Sigmoid colon (tissue), 6 donors: ENCODE measurements at regions not wholly inside any gene's neighbourhood (a gene's known extent, or its start where the extent isn't known, plus 50 kb on each side); places are given as distances from the start of the nearest gene placed in this dataset.

Source experiments
- DNase-seq: peaks from one replicate; pipeline ENCODE4 v3.0.0-alpha.2; 2019
- H3K27ac ChIP-seq, 4 donors: fragments of 200-600 bp; sonication (generic); one replicate each; pipeline ENCODE4 v1.5.1; 2016 to 2019; ENCODE audit warnings: mild to moderate bottlenecking in 1 of 4
- H3K27me3 ChIP-seq, 3 donors: fragments of 200-600 bp; sonication (generic); one replicate each; pipeline ENCODE4 v1.5.1; 2019; ENCODE audit warnings: mild to moderate bottlenecking in 1 of 3
- H3K36me3 ChIP-seq, 4 donors: fragments of 200-600 bp; sonication (generic); one replicate each; pipeline ENCODE4 v1.5.1; 2016 to 2019
- H3K4me1 ChIP-seq, 4 donors: fragments of 200-600 bp; sonication (generic); one replicate each; pipeline ENCODE4 v1.5.1; 2017 to 2019
- H3K4me3 ChIP-seq, 4 donors: fragments of 200-600 bp; sonication (generic); one replicate each; pipeline ENCODE4 v1.5.1; 2017 to 2019; ENCODE audit warnings: mild to moderate bottlenecking in 2 of 4, moderate library complexity in 1 of 4
- H3K9me3 ChIP-seq, 4 donors: fragments of 200-600 bp in 3 of 4; sonication (generic) in 3 of 4; one replicate each; pipeline versions ENCODE4 v1.5.1 to v1.6.1; 2013 to 2019
- EP300 ChIP-seq, 4 donors: sonication (generic); formaldehyde crosslinking; IDR thresholded peaks; one replicate each; pipeline ENCODE4 v1.6.1; 2017; ENCODE audit warnings: antibody characterized with exemption in 4 of 4
- POLR2A ChIP-seq, 2 donors: fragments of 450-650 bp; IDR thresholded peaks; one replicate each; pipeline ENCODE4 v1.6.1; 2016; ENCODE audit warnings: antibody characterized with exemption in 2 of 2, mild to moderate bottlenecking in 2 of 2, moderate library complexity in 2 of 2
- POLR2AphosphoS5 ChIP-seq, 4 donors: sonication (generic); formaldehyde crosslinking; IDR thresholded peaks; one replicate each; pipeline ENCODE4 v1.6.1; 2017; ENCODE audit warnings: antibody characterized with exemption in 4 of 4
- WGBS, 2 donors: extraction: QIAGEN DNeasy Blood & Tissue Kit; methylation state at CpG; one replicate each; pipeline ENCODE4 v1.1.7; 2013; 5-methylcytosine and 5-hydroxymethylcytosine counted together
- intact Hi-C: fragments of 100-400 bp; cut with DNase I; formaldehyde crosslinking; loops from one replicate; pipeline ENCODE4 v1.15.1; 2023
- TF ChIP-seq, protein P1 (sequence below), 4 experiments: fragments of 450-650 bp in 3 of 4; fragments of 200-600 bp in 1 of 4; IDR thresholded peaks; one replicate each; pipeline ENCODE4 v1.5.1; 2016 to 2019; ENCODE audit warnings: antibody characterized with exemption in 4 of 4, mild to moderate bottlenecking in 3 of 4, moderate library complexity in 2 of 4
- donor health status: healthy with polysubstance abuse.
- donor health status: healthy.

DNA sequence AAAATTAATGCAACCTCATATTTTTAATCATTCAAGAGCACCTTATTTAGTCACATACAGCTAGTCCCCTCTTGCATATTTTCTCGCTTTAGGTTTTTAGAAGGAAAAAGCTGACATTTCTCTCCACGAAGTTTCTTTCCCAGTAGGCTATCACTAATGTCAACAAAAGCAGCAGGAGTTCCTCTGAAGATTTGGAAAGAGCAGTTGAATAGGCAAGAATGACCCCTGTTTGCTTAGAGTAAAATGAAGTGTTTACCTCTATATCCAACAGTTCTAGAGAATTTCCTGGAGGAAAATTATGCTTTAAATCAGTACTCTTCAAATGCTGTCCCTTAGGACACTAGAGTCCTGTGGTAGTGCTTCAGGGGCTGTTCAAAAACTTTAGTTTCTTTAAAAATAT, 188.1 kb upstream of the PRKD1 start:
- H3K9me3 ChIP-seq, result no peaks in the 10 kb centered on the region
- no peak overlapping the region for H3K4me3 ChIP-seq
- TF ChIP-seq, protein P1, sequence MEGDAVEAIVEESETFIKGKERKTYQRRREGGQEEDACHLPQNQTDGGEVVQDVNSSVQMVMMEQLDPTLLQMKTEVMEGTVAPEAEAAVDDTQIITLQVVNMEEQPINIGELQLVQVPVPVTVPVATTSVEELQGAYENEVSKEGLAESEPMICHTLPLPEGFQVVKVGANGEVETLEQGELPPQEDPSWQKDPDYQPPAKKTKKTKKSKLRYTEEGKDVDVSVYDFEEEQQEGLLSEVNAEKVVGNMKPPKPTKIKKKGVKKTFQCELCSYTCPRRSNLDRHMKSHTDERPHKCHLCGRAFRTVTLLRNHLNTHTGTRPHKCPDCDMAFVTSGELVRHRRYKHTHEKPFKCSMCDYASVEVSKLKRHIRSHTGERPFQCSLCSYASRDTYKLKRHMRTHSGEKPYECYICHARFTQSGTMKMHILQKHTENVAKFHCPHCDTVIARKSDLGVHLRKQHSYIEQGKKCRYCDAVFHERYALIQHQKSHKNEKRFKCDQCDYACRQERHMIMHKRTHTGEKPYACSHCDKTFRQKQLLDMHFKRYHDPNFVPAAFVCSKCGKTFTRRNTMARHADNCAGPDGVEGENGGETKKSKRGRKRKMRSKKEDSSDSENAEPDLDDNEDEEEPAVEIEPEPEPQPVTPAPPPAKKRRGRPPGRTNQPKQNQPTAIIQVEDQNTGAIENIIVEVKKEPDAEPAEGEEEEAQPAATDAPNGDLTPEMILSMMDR (IDR thresholded peaks at IDR 0.05), result no peak
- no peak overlapping the region for H3K27ac ChIP-seq
- no peaks in the 10 kb centered on the region for H3K4me1 ChIP-seq
- no peak for DNase-seq
- 19 to 26% methylated on average over 2 of the region's 2 CpGs for WGBS, 2 donors
- H3K36me3 ChIP-seq, result no peaks in the 10 kb centered on the region
- intact Hi-C loops, result no loop called here
- no peaks in the 10 kb centered on the region for H3K27me3 ChIP-seq

DNA sequence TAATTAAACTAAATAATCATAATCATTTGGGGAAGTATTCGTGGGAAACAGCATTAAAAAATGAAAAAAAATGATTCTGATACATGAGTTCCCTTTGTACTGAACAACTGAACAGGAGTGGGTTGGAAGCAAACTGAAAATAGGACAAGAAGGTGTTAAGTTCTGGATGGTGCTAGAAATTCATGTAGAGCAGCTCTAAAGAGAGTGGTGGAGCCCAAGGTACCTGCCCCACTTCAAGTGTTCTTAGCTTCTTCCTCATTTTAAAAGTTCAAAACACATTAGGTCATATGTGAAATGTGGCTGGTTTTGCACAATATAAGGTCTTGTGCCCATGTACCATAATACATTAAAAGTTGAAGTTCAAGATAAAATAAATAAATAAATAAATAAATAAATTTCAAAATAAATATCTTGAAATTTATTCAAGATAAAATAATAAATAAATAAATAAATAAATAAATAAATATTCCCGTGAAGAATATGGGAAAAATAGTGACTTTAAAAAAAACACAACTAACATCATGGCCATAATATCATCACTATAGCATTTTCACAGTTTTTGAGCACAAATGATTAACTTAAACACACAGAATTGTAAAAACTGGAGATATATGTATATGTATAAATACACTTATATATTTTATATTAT, 191.5 kb upstream of the PRKD1 start:
- intact Hi-C loops, result no loop called here
- no peak for TF ChIP-seq POLR2A (IDR thresholded peaks at IDR 0.05)
- no peak for TF ChIP-seq POLR2AphosphoS5 (IDR thresholded peaks at IDR 0.05)
- no peak for TF ChIP-seq EP300 (IDR thresholded peaks at IDR 0.05)
- TF ChIP-seq, protein P1 (IDR thresholded peaks at IDR 0.05), result no peak
- Histone ChIP-seq H3K27me3 (no peaks in the 10 kb centered on the region), H3K36me3 (no peaks in the 10 kb centered on the region), H3K9me3 (no peaks in the 10 kb centered on the region), H3K27ac (no peak overlapping the region), H3K4me1 (no peaks in the 10 kb centered on the region), H3K4me3 (no peak overlapping the region)
- no peak for DNase-seq
- WGBS, 2 donors, result 49 to 76% methylated on average over 2 of the region's 2 CpGs

DNA sequence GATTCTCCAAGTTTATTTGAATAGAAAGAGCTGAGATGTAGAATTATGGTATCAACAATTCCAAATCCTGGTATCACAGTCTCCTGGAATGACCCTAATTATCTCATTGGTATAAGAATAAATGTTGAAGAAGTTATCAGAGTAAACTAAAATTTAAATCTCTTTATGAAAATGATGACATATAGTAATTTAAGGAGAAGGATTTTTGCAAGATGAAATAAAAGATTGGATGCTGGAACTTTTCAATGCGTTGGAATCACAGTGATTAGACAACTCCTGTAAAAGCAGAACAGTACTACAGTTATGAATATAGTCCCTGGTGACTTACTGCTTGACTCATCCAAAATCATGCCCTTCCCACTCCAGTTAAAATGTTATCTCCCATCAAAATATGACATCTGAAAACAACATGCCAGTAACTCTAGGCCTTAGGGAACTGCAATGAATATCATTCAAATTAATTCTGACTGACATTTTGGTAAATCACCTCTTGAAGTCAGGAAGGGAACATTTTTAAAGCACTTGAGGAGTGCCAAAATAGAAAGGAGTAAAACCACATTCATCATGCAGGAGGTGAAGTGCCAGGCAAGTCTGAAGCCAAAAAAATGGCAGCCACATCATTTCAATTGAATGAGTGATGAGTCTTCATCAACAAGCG, 197.8 kb upstream of the PRKD1 start:
- no peaks in the 10 kb centered on the region for H3K4me1 ChIP-seq
- WGBS, 2 donors, result 86 to 95% methylated on average over 2 of the region's 2 CpGs
- H3K36me3 ChIP-seq, result no peaks in the 10 kb centered on the region
- no peak overlapping the region for H3K27ac ChIP-seq
- no peak for DNase-seq
- H3K27me3 ChIP-seq, result no peaks in the 10 kb centered on the region
- intact Hi-C loops, result no loop called here
- H3K4me3 ChIP-seq, result no peak overlapping the region
- TF ChIP-seq POLR2A (IDR thresholded peaks at IDR 0.05) (no peak), EP300 (IDR thresholded peaks at IDR 0.05) (no peak), POLR2AphosphoS5 (IDR thresholded peaks at IDR 0.05) (no peak)
- TF ChIP-seq, protein P1 (IDR thresholded peaks at IDR 0.05), result no peak
- no peaks in the 10 kb centered on the region for H3K9me3 ChIP-seq

DNA sequence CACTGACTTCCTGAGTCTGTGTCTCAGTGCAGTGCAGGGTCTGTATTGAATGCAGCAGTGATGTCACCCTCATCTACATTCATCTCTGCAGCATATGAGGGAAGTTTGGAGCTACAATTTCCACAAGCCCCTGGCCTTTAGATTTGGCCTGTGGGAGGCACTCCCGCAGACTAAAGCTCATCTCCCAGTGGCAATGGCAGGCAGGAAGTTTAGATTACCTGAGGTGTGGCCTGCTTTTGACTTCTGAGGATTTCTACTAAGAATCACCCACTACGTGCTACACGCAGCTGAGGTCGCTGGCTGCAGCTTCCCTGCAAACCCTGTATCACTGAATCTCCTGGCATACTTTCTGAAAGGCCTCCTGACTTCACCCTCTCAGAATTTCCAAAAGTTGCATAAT, 202.2 kb upstream of the PRKD1 start:
- no peaks in the 10 kb centered on the region for H3K4me1 ChIP-seq
- WGBS, 2 donors, result 61 to 62% methylated on average over 4 of the region's 4 CpGs
- DNase-seq, result no peak
- no peak overlapping the region for H3K4me3 ChIP-seq
- H3K27me3 ChIP-seq, result no peaks in the 10 kb centered on the region
- TF ChIP-seq POLR2A (IDR thresholded peaks at IDR 0.05) (no peak), POLR2AphosphoS5 (IDR thresholded peaks at IDR 0.05) (no peak), EP300 (IDR thresholded peaks at IDR 0.05) (no peak)
- TF ChIP-seq, protein P1 (IDR thresholded peaks at IDR 0.05), result no peak
- no peak overlapping the region for H3K27ac ChIP-seq
- intact Hi-C loops, result no loop called here
- H3K36me3 ChIP-seq, result no peaks in the 10 kb centered on the region
- H3K9me3 ChIP-seq, result no peaks in the 10 kb centered on the region
